Hepatocyte (in vitro differentiated cells): ENCODE measurements at regions not wholly inside any gene's neighbourhood (a gene's known extent, or its start where the extent isn't known, plus 50 kb on each side); places are given as distances from the start of the nearest gene placed in this dataset.

Experiments used
- DNase-seq: peaks from one replicate; pipeline ENCODE4 v3.0.0-alpha.2; 2016; ENCODE audit warnings: low spot score
- H2AFZ ChIP-seq: fragments of 200-600 bp; sonication (generic); 2 replicates; pipeline ENCODE4 v1.6.0; 2016; ENCODE audit warnings: antibody characterized with exemption, mild to moderate bottlenecking
- H3K27ac ChIP-seq: fragments of 200-600 bp; sonication (generic); 2 replicates; pipeline ENCODE4 v1.5.1; 2016; ENCODE audit warnings: mild to moderate bottlenecking
- H3K27me3 ChIP-seq: fragments of 200-600 bp; sonication (generic); 2 replicates; pipeline ENCODE4 v1.6.1; 2016
- H3K36me3 ChIP-seq: fragments of 200-600 bp; sonication (generic); replicated peaks from 2 replicates; pipeline ENCODE4 v1.5.1; 2016; ENCODE audit warnings: low read depth; ENCODE audit not compliant: insufficient read depth
- H3K4me1 ChIP-seq: fragments of 200-600 bp; sonication (generic); 2 replicates; pipeline ENCODE4 v1.5.1; 2016; ENCODE audit warnings: mild to moderate bottlenecking, moderate library complexity; ENCODE audit not compliant: insufficient read depth
- H3K4me2 ChIP-seq: fragments of 200-600 bp; sonication (generic); 2 replicates; pipeline ENCODE4 v1.6.0; 2016
- H3K4me3 ChIP-seq: fragments of 200-600 bp; sonication (generic); 2 replicates; pipeline ENCODE4 v1.5.1; 2016; ENCODE audit warnings: mild to moderate bottlenecking
- H3K79me2 ChIP-seq: fragments of 200-600 bp; sonication (generic); 2 replicates; pipeline ENCODE4 v1.6.0; 2017; ENCODE audit warnings: mild to moderate bottlenecking
- H3K9me2 ChIP-seq: fragments of 200-600 bp; sonication (generic); replicated peaks from 2 replicates; pipeline ENCODE4 v1.6.0; 2017; ENCODE audit warnings: mild to moderate bottlenecking; ENCODE audit not compliant: insufficient read depth
- H3K9me3 ChIP-seq: fragments of 200-600 bp; sonication (generic); 2 replicates; pipeline ENCODE4 v1.5.1; 2016; ENCODE audit warnings: low read depth, mild to moderate bottlenecking
- H4K20me1 ChIP-seq: fragments of 200-600 bp; sonication (generic); 2 replicates; pipeline ENCODE4 v1.6.0; 2016; ENCODE audit warnings: mild to moderate bottlenecking; ENCODE audit not compliant: insufficient read depth, poor library complexity, severe bottlenecking
- EZH2 ChIP-seq: fragments of 200-600 bp; sonication (generic); IDR thresholded peaks from 2 replicates; pipeline ENCODE4 v1.6.1; 2016; ENCODE audit warnings: antibody characterized with exemption, mild to moderate bottlenecking, borderline replicate concordance
- EZH2phosphoT487 ChIP-seq: fragments of 200-600 bp; sonication (generic); IDR thresholded peaks from one replicate; pipeline ENCODE4 v1.6.1; 2018; ENCODE audit warnings: antibody characterized with exemption, mild to moderate bottlenecking, low read depth, moderate library complexity; ENCODE audit not compliant: unreplicated experiment, severe bottlenecking
- WGBS: methylation state at CpG from one replicate; pipeline ENCODE4 v1.1.6; 2016; ENCODE audit warnings: low lambda C conversion rate; ENCODE audit errors: missing lambda C conversion rate; 5-methylcytosine and 5-hydroxymethylcytosine counted together
- TF ChIP-seq, protein P1 (sequence below): fragments of 200-600 bp; sonication (generic); IDR thresholded peaks from 2 replicates; pipeline ENCODE4 v1.5.1; 2016; ENCODE audit warnings: antibody characterized with exemption, mild to moderate bottlenecking; ENCODE audit not compliant: poor library complexity

- H3K4me2 ChIP-seq, result no peak overlapping the region
- H3K27ac ChIP-seq, result peak overlapping the region; percentile 56
- TF ChIP-seq EZH2 (no peak), EZH2phosphoT487 (no peak)
- TF ChIP-seq, protein P1, sequence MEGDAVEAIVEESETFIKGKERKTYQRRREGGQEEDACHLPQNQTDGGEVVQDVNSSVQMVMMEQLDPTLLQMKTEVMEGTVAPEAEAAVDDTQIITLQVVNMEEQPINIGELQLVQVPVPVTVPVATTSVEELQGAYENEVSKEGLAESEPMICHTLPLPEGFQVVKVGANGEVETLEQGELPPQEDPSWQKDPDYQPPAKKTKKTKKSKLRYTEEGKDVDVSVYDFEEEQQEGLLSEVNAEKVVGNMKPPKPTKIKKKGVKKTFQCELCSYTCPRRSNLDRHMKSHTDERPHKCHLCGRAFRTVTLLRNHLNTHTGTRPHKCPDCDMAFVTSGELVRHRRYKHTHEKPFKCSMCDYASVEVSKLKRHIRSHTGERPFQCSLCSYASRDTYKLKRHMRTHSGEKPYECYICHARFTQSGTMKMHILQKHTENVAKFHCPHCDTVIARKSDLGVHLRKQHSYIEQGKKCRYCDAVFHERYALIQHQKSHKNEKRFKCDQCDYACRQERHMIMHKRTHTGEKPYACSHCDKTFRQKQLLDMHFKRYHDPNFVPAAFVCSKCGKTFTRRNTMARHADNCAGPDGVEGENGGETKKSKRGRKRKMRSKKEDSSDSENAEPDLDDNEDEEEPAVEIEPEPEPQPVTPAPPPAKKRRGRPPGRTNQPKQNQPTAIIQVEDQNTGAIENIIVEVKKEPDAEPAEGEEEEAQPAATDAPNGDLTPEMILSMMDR, result no peak
These were observed 182.9 kb upstream of the MAP1B start for GRCh38 chr5:71924325-71924724.

DNA sequence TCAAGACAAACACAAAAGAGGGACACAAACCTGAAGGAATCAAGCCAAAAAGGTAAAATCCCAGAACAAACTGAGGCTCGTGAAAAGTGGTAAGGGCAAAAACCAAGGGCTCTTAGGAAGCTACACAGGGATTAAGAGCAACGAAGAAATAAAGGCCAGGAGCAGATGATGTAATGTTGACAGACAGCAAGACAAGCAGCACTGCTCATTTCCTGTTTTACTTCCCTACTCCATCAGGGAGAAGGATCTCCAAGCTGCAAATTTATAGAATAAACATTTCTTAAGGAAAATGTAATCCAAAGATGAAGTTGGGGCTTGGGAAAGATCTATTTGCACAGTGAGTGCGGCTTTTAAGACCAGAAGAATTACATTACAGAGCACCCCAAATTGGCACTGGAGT lies 182.3 kb upstream of the MAP1B start:
- 33% methylated on average over 3 of the region's 3 CpGs for WGBS

More at GRCh38 chr5:71924325-71924724, 182.9 kb upstream of the MAP1B start:
- no peaks in the 10 kb centered on the region for H3K9me3 ChIP-seq
- no peaks in the 10 kb centered on the region for H4K20me1 ChIP-seq
- H3K4me3 ChIP-seq, result no peak overlapping the region
- H3K79me2 ChIP-seq, result no peaks in the 10 kb centered on the region
- H3K4me1 ChIP-seq, result peaks cover 20% of the 10 kb centered on the region
- no peak for DNase-seq
- H3K9me2 ChIP-seq, result no peaks in the 10 kb centered on the region
- no peaks in the 10 kb centered on the region for H3K27me3 ChIP-seq
- peak overlapping the region; percentile 8 for H2AFZ ChIP-seq
- no peaks in the 10 kb centered on the region for H3K36me3 ChIP-seq

GRCh38 chr5:71925608-71926091 lies 181.6 kb upstream of the MAP1B start:
- H3K36me3 ChIP-seq, result no peaks in the 10 kb centered on the region
- DNase-seq, result no peak

More for the DNA sequence above, 182.3 kb upstream of the MAP1B start:
- TF ChIP-seq EZH2 (no peak), EZH2phosphoT487 (no peak)
- TF ChIP-seq, protein P1, result no peak
- H3K9me3 ChIP-seq, result no peaks in the 10 kb centered on the region
- peaks cover 20% of the 10 kb centered on the region for H3K4me1 ChIP-seq
- no peaks in the 10 kb centered on the region for H3K9me2 ChIP-seq
- no peak overlapping the region for H3K4me2 ChIP-seq
- H3K36me3 ChIP-seq, result no peaks in the 10 kb centered on the region
- H4K20me1 ChIP-seq, result no peaks in the 10 kb centered on the region
- DNase-seq, result peak; percentile 51
- H2AFZ ChIP-seq, result peak overlapping the region; percentile 8
- no peak overlapping the region for H3K4me3 ChIP-seq
- H3K27ac ChIP-seq, result peak overlapping the region; percentile 56
- H3K27me3 ChIP-seq, result no peaks in the 10 kb centered on the region
- no peaks in the 10 kb centered on the region for H3K79me2 ChIP-seq

More at GRCh38 chr5:71925608-71926091, 181.6 kb upstream of the MAP1B start:
- H2AFZ ChIP-seq, result peak overlapping the region; percentile 8
- TF ChIP-seq EZH2phosphoT487 (no peak), EZH2 (no peak)
- TF ChIP-seq, protein P1, result no peak
- no peaks in the 10 kb centered on the region for H3K79me2 ChIP-seq
- no peaks in the 10 kb centered on the region for H3K27me3 ChIP-seq
- peaks cover 20% of the 10 kb centered on the region for H3K4me1 ChIP-seq
- H3K9me3 ChIP-seq, result no peaks in the 10 kb centered on the region
- H3K27ac ChIP-seq, result peak overlapping the region; percentile 56
- H3K9me2 ChIP-seq, result no peaks in the 10 kb centered on the region
- no peak overlapping the region for H3K4me3 ChIP-seq
- H4K20me1 ChIP-seq, result no peaks in the 10 kb centered on the region
- WGBS, result 59% methylated on average over 3 of the region's 4 CpGs
- H3K4me2 ChIP-seq, result no peak overlapping the region
